Fibroblast of skin of right biceps (primary cell): ENCODE measurements at regions not wholly inside any gene's neighbourhood (a gene's known extent, or its start where the extent isn't known, plus 50 kb on each side); places are given as distances from the start of the nearest gene placed in this dataset.
"Not testable (repeated sequence)": the region's sequence is repeated elsewhere in the genome, so short reads cannot be mapped to it uniquely, and the experiment has no call there.

Experiments used
- DNase-seq: peaks from one replicate; pipeline ENCODE4 v3.0.0-alpha.2; 2013

- DNase-seq: no peak
Observed at GRCh38 chr10:64658528-64658927, 1137.3 kb downstream of the REEP3 start.

GRCh38 chr10:64659311-64659710 is 1138.1 kb downstream of the REEP3 start:
- peak; percentile 0 for DNase-seq

- peak; percentile 49 for DNase-seq
Observed at GRCh38 chr10:64682043-64682442, 1160.8 kb downstream of the REEP3 start.

- no peak for DNase-seq
Observed at GRCh38 chr10:64690194-64690593, 1169.0 kb downstream of the REEP3 start.

- no peak for DNase-seq
Observed at GRCh38 chr10:64699244-64699643, 1178.0 kb downstream of the REEP3 start.

GRCh38 chr10:64702086-64702485 is 1180.9 kb downstream of the REEP3 start:
- not testable (repeated sequence) for DNase-seq

- peak; percentile 1 for DNase-seq
Observed at GRCh38 chr10:64708884-64709681, 1187.9 kb downstream of the REEP3 start.

GRCh38 chr10:64726466-64726865 is 1205.3 kb downstream of the REEP3 start:
- no peak for DNase-seq

GRCh38 chr10:64731016-64731415 is 1209.8 kb downstream of the REEP3 start:
- DNase-seq: no peak

GRCh38 chr10:64732372-64732957 is 1211.3 kb downstream of the REEP3 start:
- no peak for DNase-seq

GRCh38 chr10:64733980-64734379 is 1212.8 kb downstream of the REEP3 start:
- no peak for DNase-seq

- no peak for DNase-seq
Observed at GRCh38 chr10:64738462-64738861, 1217.3 kb downstream of the REEP3 start.

- no peak for DNase-seq
Observed at GRCh38 chr10:64745565-64745964, 1224.4 kb downstream of the REEP3 start.

GRCh38 chr10:64750672-64751071 is 1229.5 kb downstream of the REEP3 start:
- no peak for DNase-seq

- no peak for DNase-seq
Observed at GRCh38 chr10:64753516-64753915, 1232.3 kb downstream of the REEP3 start.

- no peak for DNase-seq
Observed at GRCh38 chr10:64760371-64760770, 1239.2 kb downstream of the REEP3 start.

GRCh38 chr10:64762861-64763260 is 1241.7 kb downstream of the REEP3 start:
- DNase-seq: no peak

GRCh38 chr10:64765498-64765897 is 1244.3 kb downstream of the REEP3 start:
- no peak for DNase-seq

- no peak for DNase-seq
Observed at GRCh38 chr10:64771253-64772050, 1250.3 kb downstream of the REEP3 start.

- no peak for DNase-seq
Observed at GRCh38 chr10:64773357-64773756, 1252.2 kb downstream of the REEP3 start.

GRCh38 chr10:64784451-64784850 is 1263.2 kb downstream of the REEP3 start:
- DNase-seq: not testable (repeated sequence)

- no peak for DNase-seq
Observed at GRCh38 chr10:64785816-64786215, 1264.6 kb downstream of the REEP3 start.

GRCh38 chr10:64786989-64787388 is 1265.8 kb downstream of the REEP3 start:
- DNase-seq: no peak

- no peak for DNase-seq
Observed at GRCh38 chr10:64795847-64796246, 1274.6 kb downstream of the REEP3 start.
